HG03280 (cell line): ENCODE measurements at regions not wholly inside any gene's neighbourhood (a gene's known extent, or its start where the extent isn't known, plus 50 kb on each side); places are given as distances from the start of the nearest gene placed in this dataset.
"Not testable (repeated sequence)": the region's sequence is repeated elsewhere in the genome, so short reads cannot be mapped to it uniquely, and the experiment has no call there.

Experiments
- ATAC-seq: cut with Tn5 transposase; IDR thresholded peaks from one replicate; pipeline ENCODE4 v1.9.1; 2021; ENCODE audit warnings: mild to moderate bottlenecking, moderate library complexity; ENCODE audit not compliant: unreplicated experiment

- no peak for ATAC-seq
These were observed 144.2 kb upstream of the RAPGEF2 start for GRCh38 chr4:158958489-158959270.

- no peak for ATAC-seq
These were observed 140.5 kb upstream of the RAPGEF2 start for GRCh38 chr4:158962393-158962792.

- ATAC-seq, result not testable (repeated sequence)
These were observed 139.6 kb upstream of the RAPGEF2 start for GRCh38 chr4:158963282-158963681.

DNA sequence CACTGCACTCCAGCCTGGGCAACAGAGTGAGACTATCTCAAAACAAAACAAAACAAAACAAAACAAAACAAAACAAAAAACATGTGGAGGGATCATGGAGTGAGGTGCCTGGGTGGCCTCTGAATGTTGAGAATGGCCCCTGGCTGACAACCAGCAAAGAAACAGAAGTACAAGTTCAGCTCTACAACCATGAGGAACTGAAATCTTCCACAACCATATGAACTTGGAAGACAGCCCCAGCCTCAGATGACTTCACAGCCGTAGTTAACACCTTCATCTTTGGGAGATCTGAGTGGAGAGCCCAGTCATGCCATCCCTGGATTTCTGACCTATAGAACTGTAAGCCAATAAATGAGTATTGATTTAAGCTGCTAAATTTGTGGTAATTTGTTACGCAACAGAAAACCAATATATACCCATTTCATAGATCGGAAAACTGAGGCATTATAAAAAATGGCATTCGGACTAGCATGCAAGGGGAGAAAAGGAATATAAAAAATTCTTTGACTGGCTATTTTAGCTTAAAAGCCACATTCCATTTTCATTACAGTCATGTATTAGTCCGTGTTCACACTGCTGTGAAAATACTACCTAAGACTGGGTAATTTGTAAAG, 138.7 kb upstream of the RAPGEF2 start:
- ATAC-seq, result no peak

DNA sequence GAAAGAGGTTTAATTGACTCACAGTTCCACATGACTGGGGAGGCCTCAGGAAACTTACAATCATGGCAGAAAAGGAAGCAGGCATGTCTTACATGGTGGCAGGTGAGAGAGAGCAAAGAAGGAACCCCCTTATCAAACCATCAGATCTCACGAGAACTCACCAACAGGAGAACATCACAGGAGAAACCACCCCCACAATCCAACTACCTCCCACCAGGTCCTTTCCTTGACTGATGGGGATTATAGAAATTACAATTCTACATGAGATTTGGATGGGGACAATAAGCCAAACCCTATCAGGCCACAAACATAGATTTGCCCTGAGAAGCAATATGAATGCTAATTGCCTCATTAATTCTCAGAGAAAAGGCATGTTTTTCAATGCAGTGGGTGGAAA, 138.2 kb upstream of the RAPGEF2 start:
- no peak for ATAC-seq

DNA sequence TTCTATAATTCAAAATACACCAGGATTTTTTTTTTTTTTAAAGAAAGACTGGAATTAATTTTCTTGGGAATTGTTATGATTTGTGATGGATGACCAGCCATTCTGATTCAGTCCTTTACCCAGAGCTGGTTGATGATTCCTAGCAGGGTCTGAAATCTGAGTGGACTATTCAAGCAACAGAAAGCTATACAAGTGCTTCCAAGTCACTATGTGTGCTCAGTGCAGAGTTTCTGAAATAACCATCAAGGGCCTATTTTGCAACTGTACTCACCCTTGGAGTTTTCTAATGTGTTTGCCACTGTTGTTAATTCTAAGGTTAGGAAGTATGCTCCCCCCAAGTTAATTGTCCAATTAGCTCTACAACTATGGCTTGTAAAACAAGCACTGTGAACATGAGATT, 137.7 kb upstream of the RAPGEF2 start:
- ATAC-seq, result no peak

- no peak for ATAC-seq
These were observed 136.8 kb upstream of the RAPGEF2 start for GRCh38 chr4:158966091-158966490.

GRCh38 chr4:158968961-158969360, 133.9 kb upstream of the RAPGEF2 start:
- no peak for ATAC-seq

DNA sequence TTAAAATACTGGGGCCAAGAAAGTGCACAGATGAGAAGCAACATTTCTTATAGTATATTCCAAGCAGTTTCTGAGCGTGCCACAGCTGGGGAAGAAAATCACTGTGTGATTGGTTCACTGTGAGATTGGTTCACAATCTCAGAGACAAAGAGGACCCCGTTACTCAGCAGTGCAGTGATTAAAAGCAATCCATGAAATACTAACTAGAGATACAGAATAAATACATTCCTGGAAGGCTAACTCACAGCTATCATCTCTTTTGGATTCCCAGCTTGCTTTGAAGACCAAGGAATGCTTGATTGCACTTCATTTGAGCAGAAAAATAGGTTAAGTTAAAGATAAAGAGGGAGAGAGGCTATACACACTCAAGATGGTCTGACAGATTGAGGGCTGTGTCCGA, 132.1 kb upstream of the RAPGEF2 start:
- ATAC-seq, result no peak

- ATAC-seq, result not testable (repeated sequence)
These were observed 128.4 kb upstream of the RAPGEF2 start for GRCh38 chr4:158974438-158974837.

GRCh38 chr4:158980711-158981110, 122.2 kb upstream of the RAPGEF2 start:
- ATAC-seq, result not testable (repeated sequence)

- ATAC-seq, result no peak
These were observed 111.2 kb upstream of the RAPGEF2 start for GRCh38 chr4:158991534-158992155.

DNA sequence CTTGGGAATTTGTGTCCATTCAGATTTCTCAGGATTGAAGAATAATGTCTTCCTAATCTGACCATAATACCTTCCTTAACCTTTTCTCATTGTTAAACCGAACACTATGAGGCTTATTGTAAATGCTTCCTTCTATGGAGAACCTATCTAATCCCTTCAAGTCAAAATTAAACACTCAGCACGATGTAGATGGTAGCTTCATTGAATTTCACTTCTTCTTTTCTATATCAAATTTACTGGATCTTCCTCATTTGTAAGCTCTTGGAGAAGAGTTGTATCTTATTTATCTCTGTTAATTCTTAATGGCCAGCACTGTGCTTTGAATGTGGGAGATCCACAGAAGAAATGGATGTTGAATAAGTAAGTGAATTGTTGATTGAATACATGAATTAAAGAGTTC, 109.0 kb upstream of the RAPGEF2 start:
- no peak for ATAC-seq

DNA sequence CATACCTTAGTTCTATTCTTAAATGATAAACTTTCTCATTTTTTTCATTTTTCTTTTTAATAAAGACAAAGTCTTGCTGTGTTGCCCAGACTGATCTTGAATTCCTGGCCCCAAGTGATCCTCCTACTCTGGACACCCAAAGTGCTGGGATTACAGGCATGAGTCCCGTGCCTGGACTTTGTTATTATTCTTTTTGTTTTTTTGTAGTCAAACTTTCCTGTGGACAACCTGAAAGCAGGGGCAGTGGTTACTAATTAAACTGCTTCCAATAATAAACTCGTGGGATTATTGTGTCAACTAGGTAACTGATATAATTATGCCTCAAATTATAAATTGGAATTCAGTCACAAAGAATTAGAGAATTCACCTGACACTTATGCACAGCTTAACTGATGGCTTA, 107.8 kb upstream of the RAPGEF2 start:
- no peak for ATAC-seq

DNA sequence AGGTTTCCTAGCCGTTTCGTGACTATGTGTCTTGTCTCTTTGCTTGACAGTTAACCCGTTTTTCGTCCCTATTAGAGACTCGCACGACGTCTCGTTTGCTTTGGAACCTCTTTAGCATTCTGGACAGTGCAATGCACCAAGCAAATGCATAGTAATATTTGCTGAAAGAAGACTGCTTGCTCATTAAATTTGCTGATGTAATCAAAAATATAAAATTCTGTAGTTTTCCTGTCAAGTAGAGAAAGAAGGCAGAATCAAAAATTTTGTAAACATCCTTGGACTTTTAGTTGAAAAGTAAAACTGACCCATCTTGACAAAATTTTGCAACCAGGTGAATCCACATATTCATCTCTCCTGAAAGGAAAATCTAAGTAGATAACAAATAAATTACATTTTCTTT, 106.9 kb upstream of the RAPGEF2 start:
- ATAC-seq, result no peak

- ATAC-seq, result no peak
These were observed 106.2 kb upstream of the RAPGEF2 start for GRCh38 chr4:158996669-158997074.

GRCh38 chr4:158997660-158998349, 105.1 kb upstream of the RAPGEF2 start:
- ATAC-seq, result no peak

GRCh38 chr4:158998624-158999023, 104.3 kb upstream of the RAPGEF2 start:
- no peak for ATAC-seq

GRCh38 chr4:158999166-158999682, 103.7 kb upstream of the RAPGEF2 start:
- no peak for ATAC-seq

DNA sequence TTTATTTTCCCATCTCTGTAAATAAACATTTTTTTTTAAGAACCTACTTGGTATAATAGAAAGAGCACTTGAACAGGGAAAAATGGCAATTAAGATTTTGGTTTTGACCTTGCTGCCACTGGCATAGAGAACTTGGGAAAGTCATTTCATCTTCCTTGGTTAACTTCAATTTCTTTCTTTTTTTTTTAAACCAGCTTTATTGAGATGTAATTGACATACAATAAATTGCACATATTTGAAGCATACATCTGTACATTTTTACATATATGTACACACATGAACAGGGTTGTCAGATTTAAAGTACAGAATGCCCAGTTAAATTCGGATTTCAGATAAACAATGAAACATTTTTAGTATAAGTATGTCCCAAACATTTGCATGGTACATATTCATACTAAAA, 103.0 kb upstream of the RAPGEF2 start:
- no peak for ATAC-seq

DNA sequence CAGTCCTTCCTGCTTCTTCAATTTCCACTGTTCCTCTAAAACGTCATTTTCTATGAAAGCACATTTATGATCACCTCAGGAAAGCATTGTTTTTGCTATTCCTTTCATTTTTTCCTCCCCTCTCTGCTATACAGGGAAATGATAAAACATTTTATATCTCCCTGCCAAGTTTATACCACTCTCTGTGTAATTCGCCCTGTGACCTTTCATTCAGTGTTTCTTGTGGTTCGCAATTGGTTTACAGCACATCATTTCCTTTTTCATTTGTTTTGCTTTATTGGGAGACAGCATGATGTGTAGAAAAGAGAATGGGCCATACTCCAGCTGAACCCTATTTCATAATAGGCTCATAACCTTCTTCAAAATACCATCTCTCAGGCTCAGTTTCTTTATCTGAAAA, 99.9 kb upstream of the RAPGEF2 start:
- no peak for ATAC-seq
